GM23338 (cell line): ENCODE measurements at regions not wholly inside any gene's neighbourhood (a gene's known extent, or its start where the extent isn't known, plus 50 kb on each side); places are given as distances from the start of the nearest gene placed in this dataset.

Experiments used
- ATAC-seq: fragments of 200-7000 bp; cut with Tn5 transposase; 3 replicates; pipeline ENCODE4 v1.9.1; 2020
- DNase-seq: peaks from one replicate; pipeline ENCODE4 v3.0.0-alpha.2; 2015; ENCODE audit warnings: low spot score
- H2AFZ ChIP-seq: fragments of 200-600 bp; sonication (generic); 2 replicates; pipeline ENCODE4 v1.8.0; 2016; ENCODE audit warnings: antibody characterized with exemption, mild to moderate bottlenecking, moderate library complexity
- H3F3A ChIP-seq: fragments of 200-600 bp; sonication (generic); replicated peaks from 2 replicates; pipeline ENCODE4 v1.8.0; 2017; ENCODE audit warnings: antibody characterized with exemption, mixed run types, low read depth
- H3K27ac ChIP-seq: fragments of 200-600 bp; sonication (generic); 2 replicates; pipeline ENCODE4 v1.6.1; 2016; ENCODE audit warnings: low read depth
- H3K27me3 ChIP-seq: fragments of 200-600 bp; sonication (generic); 2 replicates; pipeline ENCODE4 v1.8.0; 2016; ENCODE audit warnings: mild to moderate bottlenecking, mixed run types, moderate library complexity; ENCODE audit not compliant: insufficient read depth
- H3K36me3 ChIP-seq: fragments of 200-600 bp; sonication (generic); 2 replicates; pipeline ENCODE4 v1.8.0; 2016; ENCODE audit warnings: mild to moderate bottlenecking; ENCODE audit not compliant: insufficient read depth
- H3K4me1 ChIP-seq: fragments of 200-600 bp; sonication (generic); 2 replicates; pipeline ENCODE4 v1.8.0; 2016; ENCODE audit warnings: mild to moderate bottlenecking, moderate library complexity; ENCODE audit not compliant: insufficient read depth
- H3K4me2 ChIP-seq: fragments of 200-600 bp; sonication (generic); 2 replicates; pipeline ENCODE4 v1.7.1; 2017; ENCODE audit warnings: mixed run types
- H3K4me3 ChIP-seq: fragments of 200-600 bp; sonication (generic); 2 replicates; pipeline ENCODE4 v1.6.1; 2016; ENCODE audit warnings: mixed run types
- H3K79me2 ChIP-seq: fragments of 200-600 bp; sonication (generic); replicated peaks from 2 replicates; pipeline ENCODE4 v1.8.0; 2017; ENCODE audit warnings: mild to moderate bottlenecking; ENCODE audit not compliant: insufficient read depth
- H3K9me2 ChIP-seq: fragments of 200-600 bp; sonication (generic); 2 replicates; pipeline ENCODE4 v1.8.0; 2017; ENCODE audit not compliant: insufficient read depth
- H4K20me1 ChIP-seq: fragments of 200-600 bp; sonication (generic); replicated peaks from 2 replicates; pipeline ENCODE4 v1.8.0; 2017; ENCODE audit warnings: mild to moderate bottlenecking; ENCODE audit not compliant: insufficient read depth
- H3K27ac Mint-ChIP-seq: 2 replicates; pipeline ENCODE4 v1.8.0; 2020; ENCODE audit warnings: inconsistent platforms, mild to moderate bottlenecking, moderate library complexity, mixed read lengths
- H3K27me3 Mint-ChIP-seq: 3 replicates; pipeline ENCODE4 v1.8.0; 2022; ENCODE audit warnings: low read depth, mild to moderate bottlenecking, moderate library complexity, mixed read lengths, inconsistent platforms; ENCODE audit not compliant: insufficient read depth, poor library complexity
- H3K36me3 Mint-ChIP-seq: 3 replicates; pipeline ENCODE4 v1.8.0; 2021; ENCODE audit warnings: low read depth, mild to moderate bottlenecking, inconsistent platforms, moderate library complexity, mixed read lengths
- H3K4me1 Mint-ChIP-seq: 3 replicates; pipeline ENCODE4 v1.8.0; 2020; ENCODE audit warnings: mild to moderate bottlenecking, inconsistent platforms, mixed read lengths
- H3K4me3 Mint-ChIP-seq: 3 replicates; pipeline ENCODE4 v1.8.0; 2021; ENCODE audit warnings: moderate library complexity, mild to moderate bottlenecking, inconsistent platforms, mixed read lengths
- H3K9me3 Mint-ChIP-seq: 3 replicates; pipeline ENCODE4 v1.8.0; 2020; ENCODE audit warnings: moderate library complexity, mild to moderate bottlenecking, inconsistent platforms, mixed read lengths
- CREB1 ChIP-seq: fragments of 250-450 bp; sonication (Bioruptor Pico); IDR thresholded peaks from 2 replicates; pipeline ENCODE4 v1.5.0; 2020; ENCODE audit warnings: low read depth, mild to moderate bottlenecking, moderate library complexity
- CTCF ChIP-seq, 2 experiments: fragments of 200-600 bp in 1 of 2; sonication (generic) in 1 of 2; conservative IDR thresholded peaks; 2 replicates each; pipeline versions ENCODE4 v1.5.1 to v1.6.1; 2016 to 2017; ENCODE audit warnings: antibody characterized with exemption in 2 of 2, low read depth in 2 of 2, mild to moderate bottlenecking in 2 of 2, moderate library complexity in 1 of 2
- ETS1 ChIP-seq: IDR thresholded peaks from 2 replicates; pipeline ENCODE4 v1.6.1; 2016; ENCODE audit warnings: antibody characterized with exemption
- EZH2 ChIP-seq: fragments of 200-600 bp; sonication (generic); IDR thresholded peaks from one replicate; pipeline ENCODE4 v1.8.0; 2017; ENCODE audit warnings: antibody characterized with exemption, mild to moderate bottlenecking, low read depth; ENCODE audit not compliant: unreplicated experiment
- EZH2phosphoT487 ChIP-seq: fragments of 200-600 bp; sonication (generic); IDR thresholded peaks from one replicate; pipeline ENCODE4 v1.8.1; 2018; ENCODE audit warnings: antibody characterized with exemption; ENCODE audit not compliant: unreplicated experiment
- JUNB ChIP-seq: IDR thresholded peaks from one replicate; pipeline ENCODE4 v1.6.1; 2016; ENCODE audit warnings: antibody characterized with exemption; ENCODE audit not compliant: unreplicated experiment
- NANOG ChIP-seq: IDR thresholded peaks from 2 replicates; pipeline ENCODE4 v1.6.1; 2016; ENCODE audit warnings: antibody characterized with exemption, borderline replicate concordance
- POLR2AphosphoS5 ChIP-seq: IDR thresholded peaks from 2 replicates; pipeline ENCODE4 v1.6.1; 2016; ENCODE audit warnings: antibody characterized with exemption, low read depth
- REST ChIP-seq: IDR thresholded peaks from one replicate; pipeline ENCODE4 v1.6.1; 2018; ENCODE audit warnings: antibody characterized with exemption; ENCODE audit not compliant: unreplicated experiment
- ZNF114 ChIP-seq: fragments of 250-450 bp; sonication (Bioruptor Pico); IDR thresholded peaks from 2 replicates; pipeline ENCODE4 v1.5.0; 2020; ENCODE audit warnings: mild to moderate bottlenecking, moderate library complexity
- ZNF331 ChIP-seq: fragments of 250-450 bp; sonication (Bioruptor Pico); IDR thresholded peaks from 2 replicates; pipeline ENCODE4 v1.5.0; 2020; ENCODE audit warnings: low read depth, mild to moderate bottlenecking, moderate library complexity
- ZNF462 ChIP-seq: fragments of 250-450 bp; sonication (Bioruptor Pico); IDR thresholded peaks from 2 replicates; pipeline ENCODE4 v1.5.0; 2020; ENCODE audit warnings: mild to moderate bottlenecking, moderate library complexity

GRCh38 chr6:92166666-92167065, 1252.7 kb downstream of the EPHA7 start (continued):
- TF ChIP-seq ZNF462 (CRISPR knock-in tag), result no peak
- TF ChIP-seq ZNF331, result no peak

GRCh38 chr6:92161953-92162352, 1257.4 kb downstream of the EPHA7 start:
- no peak overlapping the region for H3K27ac Mint-ChIP-seq
- no peak for TF ChIP-seq ZNF331
- TF ChIP-seq CTCF (conservative IDR thresholded peaks at IDR 0.05; ENCODE audit: low read depth in 2 of 2), result no peak
- no peak for TF ChIP-seq EZH2phosphoT487
- no peak for TF ChIP-seq POLR2AphosphoS5
- TF ChIP-seq ZNF114 (CRISPR knock-in tag), result no peak
- TF ChIP-seq ETS1, result no peak
- no peak for TF ChIP-seq EZH2
- TF ChIP-seq REST, result no peak
- no peak for TF ChIP-seq JUNB
- no peak for TF ChIP-seq NANOG
- TF ChIP-seq CREB1 (CRISPR knock-in tag), result no peak

More at GRCh38 chr6:92161953-92162352, 1257.4 kb downstream of the EPHA7 start:
- peaks cover 5% of the 10 kb centered on the region; the same call in 1 of the 2 replicates for H3K4me1 ChIP-seq
- H3F3A ChIP-seq, result no peaks in the 10 kb centered on the region
- DNase-seq (no peak), ATAC-seq (no peak)
- Mint-ChIP-seq H3K36me3 (no peaks in the 10 kb centered on the region; the same call in 2 of the 3 replicates), H3K4me1 (peaks cover 4% of the 10 kb centered on the region; the same call in 1 of the 3 replicates), H3K4me3 (no peak overlapping the region), H3K27me3 (no peaks in the 10 kb centered on the region), H3K9me3 (no peaks in the 10 kb centered on the region)
- H3K4me2 ChIP-seq, result no peak overlapping the region
- no peaks in the 10 kb centered on the region for H4K20me1 ChIP-seq
- H2AFZ ChIP-seq, result no peak overlapping the region
- no peaks in the 10 kb centered on the region for H3K9me2 ChIP-seq
- no peaks in the 10 kb centered on the region for H3K27me3 ChIP-seq
- no peak overlapping the region for H3K4me3 ChIP-seq
- no peak overlapping the region for H3K27ac ChIP-seq
- H3K79me2 ChIP-seq, result no peaks in the 10 kb centered on the region
- H3K36me3 ChIP-seq, result no peaks in the 10 kb centered on the region
